GM21737 (cell line): ENCODE measurements at regions not wholly inside any gene's neighbourhood (a gene's known extent, or its start where the extent isn't known, plus 50 kb on each side); places are given as distances from the start of the nearest gene placed in this dataset.
"Not testable (repeated sequence)": the region's sequence is repeated elsewhere in the genome, so short reads cannot be mapped to it uniquely, and the experiment has no call there.

Source experiments
- ATAC-seq: cut with Tn5 transposase; IDR thresholded peaks from one replicate; pipeline ENCODE4 v1.9.1; 2021; ENCODE audit warnings: mild to moderate bottlenecking, moderate library complexity; ENCODE audit not compliant: unreplicated experiment

DNA sequence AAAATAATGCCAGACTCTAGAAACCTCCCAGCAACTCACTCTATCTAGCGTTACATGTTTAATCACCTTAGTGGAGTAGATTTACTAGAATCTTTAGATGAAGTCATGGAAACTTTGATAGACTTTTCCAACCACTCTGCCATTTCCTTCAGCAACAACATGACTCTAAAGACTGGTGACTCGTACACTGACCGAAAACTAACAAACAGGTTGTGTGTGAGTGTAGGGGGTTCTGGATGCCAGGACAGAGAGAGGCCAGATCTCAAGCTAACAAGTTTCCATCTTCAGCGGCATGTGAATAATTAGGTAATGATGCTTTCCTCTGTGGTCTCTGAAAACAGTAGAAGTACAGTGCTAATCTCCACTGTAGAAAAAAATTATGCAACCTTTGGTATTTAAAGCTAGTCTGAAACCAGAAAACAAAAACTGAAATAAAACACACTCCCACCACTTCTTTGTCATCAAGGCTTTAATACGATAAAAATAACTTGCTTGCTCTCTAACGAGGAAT is 286.4 kb downstream of the PRDM5 start:
- no peak for ATAC-seq

DNA sequence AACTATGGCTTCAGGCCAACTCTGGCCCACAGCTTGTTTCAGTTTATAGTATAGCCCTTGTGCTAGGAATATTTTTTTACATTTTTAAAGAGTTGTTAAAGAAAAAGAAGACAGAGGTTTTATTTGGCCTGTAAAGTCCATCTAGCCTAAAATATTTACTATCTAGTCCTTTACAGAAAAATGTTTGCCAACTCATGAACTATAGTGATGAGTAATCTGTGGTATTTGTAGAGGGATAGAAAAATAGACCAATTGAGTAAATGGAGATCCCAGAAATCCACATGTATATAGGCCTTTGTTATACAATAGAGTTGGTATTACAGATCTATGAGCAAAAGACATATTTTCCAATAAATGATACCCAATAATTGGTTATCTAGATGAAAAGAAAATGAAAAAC is 288.7 kb downstream of the PRDM5 start:
- ATAC-seq, result no peak

DNA sequence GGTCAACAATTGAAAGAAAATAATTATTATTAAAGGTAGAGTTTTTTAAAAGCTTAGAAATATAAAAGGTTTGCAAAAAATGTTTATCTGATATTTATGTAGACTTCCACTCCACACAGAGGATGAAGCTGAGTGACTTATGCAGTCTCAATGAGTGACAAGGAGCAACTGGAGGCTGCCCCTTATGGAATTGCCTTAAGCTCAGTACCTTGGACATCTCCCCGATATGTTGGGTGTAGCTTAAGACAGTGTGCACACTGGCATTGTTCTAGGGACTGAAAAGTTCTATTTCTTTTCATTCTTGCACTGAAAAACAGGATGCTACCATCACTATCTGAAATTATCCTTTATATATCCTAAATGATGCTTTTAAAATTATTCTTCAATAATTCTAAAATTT is 292.1 kb downstream of the PRDM5 start:
- ATAC-seq, result no peak

DNA sequence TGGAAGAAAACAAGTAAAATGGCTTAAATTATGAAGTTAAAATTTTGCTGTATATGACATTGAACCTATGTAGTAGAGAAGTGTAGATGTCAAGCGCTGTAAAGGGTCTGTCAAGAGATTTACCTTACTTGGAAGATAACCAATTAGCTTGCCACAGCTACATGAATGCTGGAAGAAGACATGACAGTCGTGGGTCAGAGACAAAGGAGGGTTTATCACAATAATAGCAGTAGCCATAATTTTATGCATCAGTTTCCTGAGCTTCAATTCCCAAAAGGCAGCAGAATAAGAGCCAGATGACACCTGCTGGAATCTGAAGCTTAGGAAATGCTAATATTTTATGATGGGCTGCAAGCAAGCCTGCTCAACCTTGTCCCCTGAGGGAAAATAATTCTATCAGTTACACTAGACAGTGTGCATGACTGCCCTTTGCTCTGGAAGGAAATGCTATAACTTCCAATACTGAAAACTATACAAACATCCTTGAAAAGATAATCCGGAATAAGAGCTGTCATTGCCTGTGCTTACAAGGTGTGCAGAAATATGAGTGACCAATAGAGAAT is 292.9 kb downstream of the PRDM5 start:
- ATAC-seq, result no peak

DNA sequence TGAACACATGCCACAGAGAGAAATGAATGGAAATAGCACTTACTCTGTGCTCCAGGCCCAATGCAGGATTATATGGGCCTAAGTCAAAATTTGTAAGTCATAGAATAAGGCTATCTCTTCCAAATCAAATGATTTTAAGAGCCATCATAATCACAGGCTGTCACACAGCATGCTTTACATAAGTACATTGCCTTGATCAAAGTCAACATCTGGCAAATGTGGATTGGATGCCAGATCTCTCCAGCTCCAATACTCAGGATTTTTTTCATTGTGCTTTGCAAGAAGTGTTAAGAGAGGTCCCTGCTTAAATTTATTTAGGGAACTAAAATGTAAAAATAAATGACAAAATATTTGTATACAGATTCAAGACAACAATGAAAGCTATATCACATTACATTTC is 299.9 kb downstream of the PRDM5 start:
- no peak for ATAC-seq

DNA sequence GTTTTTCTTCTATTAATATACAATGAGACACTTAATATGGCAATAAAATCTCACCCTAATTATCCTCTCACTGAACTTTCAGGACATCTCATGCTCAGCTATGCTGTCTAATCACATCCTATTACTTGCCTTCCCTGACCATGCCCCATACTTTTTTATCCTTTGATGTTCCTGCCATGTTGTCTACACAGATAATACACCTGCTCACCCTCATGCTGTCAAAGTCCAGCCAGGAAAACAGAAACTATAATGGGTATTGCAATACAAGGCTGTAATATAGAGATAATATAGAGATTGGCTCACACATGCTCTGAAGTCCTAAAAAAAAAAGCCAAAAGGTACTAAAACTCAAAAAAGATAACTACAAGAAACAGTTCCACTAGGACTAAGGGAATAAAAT is 305.4 kb downstream of the PRDM5 start:
- ATAC-seq, result no peak

DNA sequence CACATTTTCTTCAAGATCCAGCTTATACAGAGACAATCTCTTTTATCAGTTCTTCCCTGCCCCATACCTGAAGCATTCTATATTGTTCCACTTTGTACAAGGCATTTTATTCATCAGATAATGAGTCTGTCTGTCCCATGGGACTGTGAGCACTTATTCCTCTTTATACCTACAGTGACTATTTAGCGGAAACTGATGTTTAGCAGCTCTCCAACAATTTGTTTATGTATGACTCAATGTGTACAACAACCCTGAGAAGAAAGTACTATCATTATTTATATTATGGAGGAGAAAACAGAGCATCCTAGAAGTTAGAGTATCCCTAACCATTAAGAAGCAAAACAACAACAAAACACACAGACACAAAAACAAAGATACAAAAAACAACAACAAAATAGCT is 306.5 kb downstream of the PRDM5 start:
- no peak for ATAC-seq

DNA sequence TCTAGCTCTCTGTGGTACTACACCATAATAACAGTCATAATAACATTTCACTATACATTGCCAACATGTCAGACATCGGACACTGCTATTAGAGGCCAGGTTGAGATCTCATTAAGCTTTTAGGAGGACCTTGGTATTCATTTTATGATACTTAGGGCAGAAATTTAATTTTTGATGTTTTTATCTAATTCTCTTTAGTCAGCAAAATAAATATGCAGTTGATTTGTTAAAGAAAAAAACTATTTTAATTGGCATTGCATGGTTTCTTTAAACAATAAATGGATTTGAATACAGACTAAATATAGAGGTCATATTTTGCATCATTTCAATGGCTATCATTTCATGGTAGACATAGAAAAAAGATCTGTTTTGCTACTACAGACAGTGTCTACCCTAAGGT is 308.7 kb downstream of the PRDM5 start:
- ATAC-seq, result no peak

DNA sequence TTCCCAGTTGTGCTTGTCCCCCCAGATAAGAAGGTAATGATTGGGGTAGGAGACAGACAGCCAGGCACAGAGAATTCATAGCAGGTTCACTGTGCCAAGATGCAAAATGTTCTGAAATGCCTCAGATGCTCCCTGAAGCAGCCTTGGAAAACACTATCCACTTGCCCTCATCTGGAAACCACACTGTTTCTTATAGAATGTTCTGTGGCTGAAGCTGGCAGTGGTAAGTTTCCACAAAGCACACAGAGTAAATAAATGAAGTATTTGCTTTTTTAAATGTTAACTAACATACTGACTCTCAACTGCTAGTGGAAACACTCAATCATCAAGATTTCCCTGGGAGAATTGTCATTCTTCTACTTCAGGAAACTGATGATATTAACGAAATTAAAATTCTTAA is 311.4 kb downstream of the PRDM5 start:
- ATAC-seq, result no peak

DNA sequence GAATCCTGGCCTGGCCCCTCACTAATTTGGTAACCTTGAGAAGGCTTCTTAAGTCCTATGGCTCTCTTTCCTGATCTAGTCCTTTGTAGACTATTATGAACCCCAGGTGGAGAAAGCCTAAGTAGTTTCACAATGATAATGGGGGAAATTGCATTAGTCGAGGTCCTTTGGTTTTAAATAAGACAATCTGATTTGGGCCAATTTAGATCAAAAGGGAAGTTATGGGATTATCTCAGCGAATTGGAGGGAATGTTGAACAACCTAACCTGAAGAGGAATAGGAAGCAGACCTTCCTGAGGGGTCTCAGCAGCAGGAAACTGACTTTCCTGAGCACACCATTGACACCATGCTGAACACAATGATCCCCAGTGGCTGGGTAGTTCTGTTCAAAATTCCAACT is 331.5 kb downstream of the PRDM5 start:
- ATAC-seq, result no peak

DNA sequence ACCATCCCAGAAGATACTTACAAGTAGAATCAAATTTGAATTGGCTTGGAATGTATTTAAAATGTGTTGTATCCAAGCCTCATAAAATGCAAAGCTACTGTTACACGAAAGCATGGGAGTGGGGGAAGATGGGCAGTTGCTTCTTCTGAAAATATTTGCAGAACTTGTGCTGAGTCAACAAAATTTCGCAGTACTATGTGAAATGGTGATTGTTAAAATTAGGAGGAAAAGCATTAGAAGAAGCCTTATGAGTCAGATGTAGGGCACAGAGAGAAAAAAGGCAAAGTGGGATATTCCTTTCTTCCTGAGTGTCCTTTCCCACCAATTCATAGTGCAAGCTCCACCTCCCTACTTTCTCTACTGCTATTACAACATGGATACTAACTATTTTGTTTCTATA is 332.7 kb downstream of the PRDM5 start:
- ATAC-seq, result no peak

DNA sequence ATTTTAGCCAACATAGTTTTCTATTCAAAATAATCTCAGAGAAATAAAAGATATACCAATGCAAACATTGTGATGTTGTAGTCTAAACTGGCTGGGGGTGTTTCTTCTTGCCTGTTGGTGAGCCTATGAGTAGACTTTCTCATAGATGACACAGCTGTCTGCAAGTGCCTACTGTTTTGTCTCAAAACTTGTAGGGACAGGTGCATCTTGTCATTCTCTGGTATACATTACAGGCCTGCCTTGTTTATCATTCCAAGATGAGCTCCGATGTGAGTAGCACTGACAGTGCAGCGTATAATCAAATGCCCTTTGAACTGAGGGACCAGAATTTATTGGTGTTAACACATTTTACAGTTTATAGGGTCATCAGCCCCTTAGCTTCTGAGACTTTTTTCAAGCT is 353.8 kb downstream of the PRDM5 start:
- no peak for ATAC-seq

DNA sequence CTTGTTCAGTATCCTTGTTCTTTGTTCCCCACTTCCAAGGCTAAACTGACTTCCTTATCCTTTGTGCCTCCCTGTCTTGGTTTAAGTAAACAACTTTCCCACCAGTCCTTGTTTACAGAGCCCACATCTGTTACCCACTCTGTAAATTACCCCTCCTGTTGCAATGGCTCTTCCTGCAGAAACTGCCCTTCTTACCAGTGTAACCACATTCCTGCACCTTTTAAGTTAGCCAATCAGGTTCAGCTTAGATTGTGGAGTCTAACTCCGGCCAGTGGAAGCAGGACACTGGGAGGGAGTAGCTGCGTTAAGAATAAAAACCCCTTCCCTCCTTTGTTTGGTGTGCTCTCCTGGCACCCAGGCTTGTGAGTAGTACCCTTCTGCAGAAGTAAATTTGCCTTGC is 360.9 kb downstream of the PRDM5 start:
- ATAC-seq, result no peak

DNA sequence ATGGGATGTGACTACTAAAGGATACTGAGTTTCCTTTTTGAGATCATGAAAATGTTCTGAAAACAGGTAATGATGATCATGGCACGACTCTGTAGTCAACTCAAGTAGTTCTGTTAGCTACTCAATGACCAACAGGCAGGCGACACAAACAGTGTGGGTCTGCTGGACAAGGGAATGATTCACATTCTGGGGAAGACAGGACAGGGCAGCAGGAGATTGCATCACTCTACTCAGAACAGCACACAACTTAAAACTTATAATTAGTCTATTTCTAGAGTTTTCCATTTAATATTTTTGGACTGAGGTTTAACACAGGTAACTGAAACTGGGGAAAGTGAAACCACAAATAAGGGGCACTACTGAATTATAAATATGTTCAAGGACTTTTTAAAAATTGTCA is 365.2 kb downstream of the PRDM5 start:
- ATAC-seq, result no peak

DNA sequence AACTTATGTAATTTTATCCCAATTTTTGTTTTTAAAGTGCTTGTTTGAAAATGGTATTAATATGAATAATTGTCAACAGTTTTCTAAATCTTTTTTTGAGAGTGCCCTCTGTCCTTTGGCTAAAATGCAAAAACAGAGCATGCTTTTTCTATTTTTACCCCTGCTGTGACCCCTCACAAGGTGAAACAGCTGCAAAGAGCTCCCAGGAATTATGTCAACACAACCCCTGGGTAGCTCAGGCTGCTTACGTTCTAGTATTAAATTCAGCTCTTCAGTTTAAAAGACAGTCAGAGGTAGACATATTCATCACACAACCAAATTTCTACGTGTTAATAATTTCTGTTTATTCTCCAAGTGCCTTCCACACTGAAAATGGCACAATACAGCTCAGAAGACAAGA is 367.5 kb downstream of the PRDM5 start:
- ATAC-seq, result no peak

DNA sequence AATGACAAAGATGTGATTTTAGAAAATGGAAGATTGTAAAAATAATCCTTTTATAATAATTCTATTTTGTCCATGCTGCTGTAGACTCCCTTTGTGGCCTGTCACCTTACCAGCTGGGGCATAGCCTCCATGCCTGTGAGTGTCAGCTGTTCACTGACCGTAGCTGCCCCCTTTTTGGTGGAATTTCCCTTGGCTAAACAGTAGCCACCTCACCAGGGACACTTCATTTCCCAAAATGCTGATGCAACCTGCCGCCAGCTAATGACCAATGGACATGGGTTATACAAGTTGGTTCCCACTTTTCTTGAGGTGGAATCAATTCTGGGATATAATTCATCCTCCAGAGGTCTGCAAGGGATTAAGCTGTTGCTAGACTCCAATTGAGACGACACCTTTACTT is 368.4 kb downstream of the PRDM5 start:
- ATAC-seq, result no peak

DNA sequence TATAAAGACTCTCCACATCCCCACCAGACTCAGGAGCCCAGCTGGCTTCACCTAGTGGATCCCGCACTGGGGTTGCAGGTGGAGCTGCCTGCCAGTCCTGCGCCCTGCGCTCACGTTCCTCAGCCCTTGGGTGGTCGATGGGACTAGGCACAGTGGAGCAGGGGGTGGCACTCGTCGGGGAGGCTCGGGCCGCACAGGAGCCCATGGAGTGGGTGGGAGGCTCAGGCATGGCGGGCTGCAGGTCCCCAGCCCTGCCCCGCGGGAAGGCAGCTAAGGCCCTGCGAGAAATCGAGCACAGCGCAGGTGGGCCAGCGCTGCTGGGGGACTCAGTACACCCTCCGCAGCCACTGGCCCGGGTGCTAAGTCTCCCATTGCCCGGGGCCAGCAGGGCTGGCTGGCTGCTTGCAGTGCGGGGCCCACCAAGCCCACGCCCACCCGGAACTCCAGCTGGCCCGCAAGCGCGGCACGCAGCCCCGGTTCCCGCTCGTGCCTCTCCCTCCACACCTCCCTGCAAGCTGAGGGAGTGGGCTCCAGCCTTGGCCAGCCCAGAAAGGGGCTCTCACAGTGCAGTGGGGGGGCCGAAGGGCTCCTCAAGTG is 371.8 kb downstream of the PRDM5 start:
- ATAC-seq, result not testable (repeated sequence)

DNA sequence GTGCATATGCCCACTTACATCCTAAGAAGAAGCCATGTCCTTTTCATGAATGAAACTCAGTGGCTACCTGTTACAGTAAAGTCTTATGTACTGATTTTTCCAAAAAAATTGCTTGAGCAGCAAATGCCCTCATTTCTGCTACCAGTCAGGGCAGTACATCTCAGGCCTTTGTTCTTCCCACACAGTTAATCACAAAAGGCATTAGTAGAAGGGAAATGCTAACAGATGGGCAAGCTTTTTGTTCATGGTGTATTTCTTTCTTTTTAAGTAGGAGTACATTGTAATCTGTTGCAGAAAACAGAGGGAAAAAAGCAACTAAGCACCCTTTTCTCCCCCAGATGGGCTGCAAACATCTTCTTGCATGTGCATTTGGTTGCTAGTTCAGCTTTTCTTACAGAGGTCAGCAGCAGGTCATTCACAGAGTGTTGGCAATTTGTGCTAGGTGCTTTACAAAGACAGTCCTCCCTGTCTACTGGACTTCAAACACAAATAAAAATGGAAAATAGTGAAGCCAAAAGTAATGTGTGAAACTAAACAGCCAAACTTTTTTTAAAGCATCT is 373.4 kb downstream of the PRDM5 start:
- no peak for ATAC-seq

DNA sequence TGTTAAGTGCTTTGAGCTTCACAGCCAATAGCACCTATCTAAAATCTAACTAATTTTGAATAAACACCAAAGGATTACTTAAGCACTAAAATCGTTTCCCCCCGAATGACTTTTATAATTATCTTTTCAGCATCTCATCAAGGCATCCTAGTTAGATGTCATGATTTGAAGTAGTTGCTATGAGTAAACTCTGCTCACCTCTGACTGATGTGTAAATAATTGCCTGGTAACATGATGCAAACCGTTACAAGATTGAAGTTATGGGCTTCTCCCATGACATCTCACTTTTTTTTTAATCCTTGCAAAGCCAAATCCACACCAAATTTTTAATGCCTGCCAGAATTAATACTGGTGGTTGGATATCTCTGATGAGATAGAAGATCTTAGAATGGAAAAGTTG is 377.1 kb downstream of the PRDM5 start:
- no peak for ATAC-seq

DNA sequence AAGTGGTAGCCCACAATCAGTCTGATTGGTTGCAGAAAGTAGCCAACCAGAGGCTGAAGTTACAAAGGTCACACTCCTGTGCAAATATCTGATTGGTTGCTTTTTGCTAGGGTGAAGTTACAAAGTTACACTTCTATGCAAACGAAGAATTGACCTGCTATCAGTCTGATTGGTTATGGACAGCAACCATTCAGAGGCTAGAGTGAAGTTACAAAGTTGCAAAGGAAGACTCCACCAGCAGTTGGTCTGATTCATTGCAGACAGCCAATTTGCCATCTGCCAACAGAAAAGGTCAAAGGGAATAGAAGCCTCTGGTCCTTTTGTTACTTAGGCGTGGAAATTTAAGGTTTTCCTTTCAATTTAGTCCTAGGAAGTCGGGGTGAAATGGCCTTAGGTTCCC is 377.7 kb downstream of the PRDM5 start:
- no peak for ATAC-seq

DNA sequence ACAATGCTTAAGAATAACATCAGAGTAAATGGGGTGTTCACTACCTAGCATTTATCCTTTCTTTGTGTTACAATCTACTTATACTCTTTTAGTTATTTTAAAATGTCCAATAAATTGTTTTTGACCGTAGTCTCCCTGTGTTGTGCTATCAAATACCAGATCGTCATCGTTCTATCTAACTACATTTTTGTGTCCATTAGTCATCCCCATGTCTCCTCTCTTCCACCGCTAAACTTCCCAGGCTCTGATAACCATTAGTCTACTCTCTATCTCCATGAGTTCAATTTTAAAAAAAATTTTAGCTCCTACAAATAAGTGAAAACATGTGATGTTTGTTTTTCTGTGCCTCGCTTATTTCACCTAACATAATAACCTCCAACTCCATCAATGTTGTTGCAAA is 381.9 kb downstream of the PRDM5 start:
- ATAC-seq, result no peak

DNA sequence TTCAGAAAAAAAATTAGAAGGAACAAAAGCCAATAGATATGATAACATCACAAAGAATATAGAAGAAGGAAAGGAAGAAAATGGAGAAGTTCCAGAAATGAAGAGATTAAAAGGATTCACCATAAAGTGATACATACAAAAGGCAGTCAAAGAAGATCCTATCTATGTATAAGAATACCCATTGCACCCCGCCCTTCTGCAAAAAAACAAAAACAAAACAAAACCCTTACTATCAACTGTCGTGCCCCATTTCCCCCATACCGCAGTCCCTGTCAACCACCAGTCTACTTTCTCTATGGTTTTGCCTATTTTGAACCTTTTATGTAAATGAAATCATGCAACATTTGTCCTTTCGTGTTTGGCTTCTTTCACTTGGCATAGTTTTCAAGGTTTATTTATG is 385.6 kb downstream of the PRDM5 start:
- no peak for ATAC-seq

DNA sequence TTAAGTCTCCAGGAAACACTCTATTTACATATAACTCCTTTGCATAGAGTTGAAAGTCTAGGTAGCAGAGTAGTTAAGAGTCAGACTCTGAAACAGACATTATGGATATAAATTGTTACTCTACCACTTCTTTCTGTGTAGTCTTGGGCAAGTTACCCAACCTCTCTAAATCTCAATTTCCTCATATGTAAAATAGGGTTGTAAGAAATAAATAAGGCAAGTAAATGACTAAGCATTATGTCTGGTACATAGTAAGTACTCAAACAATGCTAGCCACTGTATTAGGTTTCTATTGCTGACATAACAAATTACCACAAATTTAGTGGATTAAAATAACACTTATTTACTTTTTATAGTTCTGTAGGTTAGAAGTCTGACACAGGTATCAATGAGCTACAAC is 394.1 kb downstream of the PRDM5 start:
- ATAC-seq, result no peak
